H9 (cell line): ENCODE measurements at regions not wholly inside any gene's neighbourhood (a gene's known extent, or its start where the extent isn't known, plus 50 kb on each side); places are given as distances from the start of the nearest gene placed in this dataset.

ENCODE experiments used
- DNase-seq: peaks from one replicate; pipeline ENCODE4 v3.0.0-alpha.2; 2017
- H2AFZ ChIP-seq: one replicate; pipeline ENCODE4 v1.6.1; 2013; ENCODE audit warnings: mild to moderate bottlenecking, low read length, control low read depth, moderate library complexity
- H2AK5ac ChIP-seq: 2 replicates; pipeline ENCODE4 v1.6.1; 2013; ENCODE audit warnings: low read length, control low read depth, mixed read lengths; ENCODE audit not compliant: insufficient read length
- H2BK120ac ChIP-seq: one replicate; pipeline ENCODE4 v1.6.1; 2013; ENCODE audit warnings: low read depth, mild to moderate bottlenecking, low read length, control low read depth, inconsistent platforms; ENCODE audit not compliant: poor library complexity, severe bottlenecking
- H2BK12ac ChIP-seq: 2 replicates; pipeline ENCODE4 v1.6.1; 2013; ENCODE audit warnings: low read length, control low read depth, mixed read lengths, low read depth; ENCODE audit not compliant: insufficient read length
- H2BK15ac ChIP-seq: 2 replicates; pipeline ENCODE4 v1.6.1; 2013; ENCODE audit warnings: low read depth, low read length, control low read depth
- H2BK20ac ChIP-seq: one replicate; pipeline ENCODE4 v1.6.1; 2013; ENCODE audit warnings: low read depth, mild to moderate bottlenecking, low read length, control low read depth, inconsistent platforms; ENCODE audit not compliant: poor library complexity, severe bottlenecking
- H2BK5ac ChIP-seq: 2 replicates; pipeline ENCODE4 v1.6.1; 2013; ENCODE audit warnings: low read length, control low read depth, mixed read lengths; ENCODE audit not compliant: insufficient read length
- H3K14ac ChIP-seq: 2 replicates; pipeline ENCODE4 v1.6.1; 2013; ENCODE audit warnings: low read length, control low read depth; ENCODE audit not compliant: insufficient read depth
- H3K18ac ChIP-seq: 2 replicates; pipeline ENCODE4 v1.6.1; 2013; ENCODE audit warnings: low read depth, mild to moderate bottlenecking, mixed read lengths, low read length, control low read depth; ENCODE audit not compliant: insufficient read length
- H3K23ac ChIP-seq: 2 replicates; pipeline ENCODE4 v1.6.1; 2013; ENCODE audit warnings: low read length, control low read depth, mixed read lengths, low read depth; ENCODE audit not compliant: insufficient read length
- H3K23me2 ChIP-seq: 2 replicates; pipeline ENCODE4 v1.6.1; 2013; ENCODE audit warnings: low read depth, mild to moderate bottlenecking, mixed read lengths, low read length, control low read depth; ENCODE audit not compliant: insufficient read length, poor library complexity, severe bottlenecking
- H3K27ac ChIP-seq: 2 replicates; pipeline ENCODE4 v1.5.1; 2013; ENCODE audit warnings: low read length, control low read depth, mixed read lengths, low read depth; ENCODE audit not compliant: insufficient read length
- H3K27me3 ChIP-seq: 2 replicates; pipeline ENCODE4 v1.6.1; 2013; ENCODE audit warnings: low read length, control low read depth, inconsistent platforms; ENCODE audit not compliant: insufficient read depth
- H3K4ac ChIP-seq: 2 replicates; pipeline ENCODE4 v1.6.1; 2013; ENCODE audit warnings: low read depth, mild to moderate bottlenecking, control low read depth, inconsistent platforms, low read length, moderate library complexity
- H3K4me1 ChIP-seq: 2 replicates; pipeline ENCODE4 v1.6.1; 2013; ENCODE audit warnings: low read length, control low read depth, inconsistent platforms; ENCODE audit not compliant: insufficient read depth
- H3K4me2 ChIP-seq: 2 replicates; pipeline ENCODE4 v1.6.1; 2013; ENCODE audit warnings: low read length, control low read depth, mixed read lengths; ENCODE audit not compliant: insufficient read length, insufficient read depth
- H3K56ac ChIP-seq: 2 replicates; pipeline ENCODE4 v1.6.1; 2013; ENCODE audit warnings: low read depth, mild to moderate bottlenecking, mixed read lengths, low read length, control low read depth; ENCODE audit not compliant: insufficient read length
- H3K79me1 ChIP-seq: 2 replicates; pipeline ENCODE4 v1.6.1; 2013; ENCODE audit warnings: low read depth, mild to moderate bottlenecking, moderate library complexity, low read length, control low read depth, inconsistent platforms; ENCODE audit not compliant: insufficient read depth, poor library complexity, severe bottlenecking
- H3K79me2 ChIP-seq: 2 replicates; pipeline ENCODE4 v1.6.1; 2013; ENCODE audit warnings: low read length, control low read depth, inconsistent platforms; ENCODE audit not compliant: insufficient read depth
- H3K9ac ChIP-seq: 2 replicates; pipeline ENCODE4 v1.6.1; 2013; ENCODE audit warnings: low read length, control low read depth, mixed read lengths; ENCODE audit not compliant: insufficient read length; ENCODE audit errors: extremely low read depth
- H3K9me3 ChIP-seq: one replicate; pipeline ENCODE4 v1.6.1; 2013; ENCODE audit warnings: low read depth, low read length, inconsistent platforms; ENCODE audit not compliant: control insufficient read depth
- H3T11ph ChIP-seq: one replicate; pipeline ENCODE4 v1.6.1; 2013; ENCODE audit warnings: mild to moderate bottlenecking, low read length, control low read depth, inconsistent platforms
- H4K20me1 ChIP-seq: one replicate; pipeline ENCODE4 v1.6.1; 2013; ENCODE audit not compliant: control insufficient read depth, insufficient read length, insufficient read depth
- H4K5ac ChIP-seq: 2 replicates; pipeline ENCODE4 v1.6.1; 2013; ENCODE audit warnings: low read depth, mild to moderate bottlenecking, mixed read lengths, low read length, control low read depth; ENCODE audit not compliant: insufficient read length
- H4K8ac ChIP-seq: replicated peaks from 2 replicates; pipeline ENCODE4 v1.6.1; 2013; ENCODE audit warnings: low read length, control low read depth, mixed read lengths, low read depth; ENCODE audit not compliant: insufficient read length
- H4K91ac ChIP-seq: 2 replicates; pipeline ENCODE4 v1.6.1; 2013; ENCODE audit warnings: low read depth, mild to moderate bottlenecking, moderate library complexity, mixed read lengths, low read length, control low read depth; ENCODE audit not compliant: insufficient read length
- H3K27ac Mint-ChIP-seq, 3 experiments: 2 replicates in 2 of 3; 3 replicates in 1 of 3; pipeline ENCODE4 v1.8.0; 2020 to 2021; ENCODE audit warnings: mixed read lengths in 3 of 3, mild to moderate bottlenecking in 1 of 3, moderate library complexity in 1 of 3
- H3K27me3 Mint-ChIP-seq: 2 replicates; pipeline ENCODE4 v1.8.0; 2021; ENCODE audit warnings: low read depth, mild to moderate bottlenecking, moderate library complexity, mixed read lengths
- H3K36me3 Mint-ChIP-seq, 3 experiments: 2 replicates in 2 of 3; 3 replicates in 1 of 3; pipeline ENCODE4 v1.8.0; 2020 to 2021; ENCODE audit warnings: low read depth in 3 of 3, mixed read lengths in 3 of 3; ENCODE audit not compliant: insufficient read depth in 1 of 3
- H3K4me1 Mint-ChIP-seq, 2 experiments: 2 replicates each; pipeline ENCODE4 v1.8.0; 2020; ENCODE audit warnings: mixed read lengths in 2 of 2
- H3K4me3 Mint-ChIP-seq, 2 experiments: 2 replicates in 1 of 2; 3 replicates in 1 of 2; pipeline ENCODE4 v1.8.0; 2020 to 2021; ENCODE audit warnings: mild to moderate bottlenecking in 2 of 2, mixed read lengths in 2 of 2, moderate library complexity in 1 of 2
- H3K9me3 Mint-ChIP-seq, 2 experiments: 2 replicates in 1 of 2; 3 replicates in 1 of 2; pipeline ENCODE4 v1.8.0; 2020; ENCODE audit warnings: mild to moderate bottlenecking in 2 of 2, mixed read lengths in 2 of 2, moderate library complexity in 1 of 2
- WGBS: extraction: QIAGEN DNeasy Blood & Tissue Kit; methylation state at CpG from one replicate; pipeline ENCODE4 v1.1.7; 2013; ENCODE audit warnings: missing lambda C conversion rate, low lambda C conversion rate, mixed read lengths; ENCODE audit not compliant: insufficient read length; ENCODE audit errors: extremely low coverage; 5-methylcytosine and 5-hydroxymethylcytosine counted together
- TF ChIP-seq, protein P1 (sequence below): fragments of 200-600 bp; sonication (generic); conservative IDR thresholded peaks from 3 replicates; pipeline ENCODE4 v1.8.0; 2021; ENCODE audit warnings: antibody characterized with exemption, mild to moderate bottlenecking

- Mint-ChIP-seq H3K36me3 (no peaks in the 10 kb centered on the region), H3K27ac (no peak overlapping the region), H3K4me1 (peaks cover 8 to 11% of the 10 kb centered on the region in 2 experiments), H3K9me3 (no peaks in the 10 kb centered on the region), H3K4me3 (no peak overlapping the region), H3K27me3 (0 out of 2 replicates have a peak, but pooled peaks cover 4% of the 10 kb centered on the region)
- no CpG with 5 or more reads among the region's 1 CpG for WGBS
- Histone ChIP-seq H4K8ac (no peak overlapping the region), H3T11ph (no peak overlapping the region), H2BK120ac (no peak overlapping the region), H3K27me3 (no peaks in the 10 kb centered on the region), H2BK20ac (no peak overlapping the region), H3K23ac (no peak overlapping the region), H4K20me1 (no peaks in the 10 kb centered on the region), H3K27ac (no peak overlapping the region), H4K5ac (no peak overlapping the region), H3K18ac (no peak overlapping the region), H3K4ac (no peak overlapping the region), H3K79me2 (no peaks in the 10 kb centered on the region), H3K9me3 (no peaks in the 10 kb centered on the region), H2BK5ac (no peak overlapping the region), H2AK5ac (no peak overlapping the region), H3K4me2 (no peak overlapping the region), H3K9ac (no peak overlapping the region), H3K79me1 (no peaks in the 10 kb centered on the region), H3K4me1 (no peaks in the 10 kb centered on the region), H3K56ac (no peak overlapping the region), H3K14ac (no peak overlapping the region), H4K91ac (no peak overlapping the region), H3K23me2 (no peaks in the 10 kb centered on the region), H2AFZ (no peak overlapping the region), H2BK15ac (no peak overlapping the region), H2BK12ac (no peak overlapping the region)
- TF ChIP-seq, protein P1, sequence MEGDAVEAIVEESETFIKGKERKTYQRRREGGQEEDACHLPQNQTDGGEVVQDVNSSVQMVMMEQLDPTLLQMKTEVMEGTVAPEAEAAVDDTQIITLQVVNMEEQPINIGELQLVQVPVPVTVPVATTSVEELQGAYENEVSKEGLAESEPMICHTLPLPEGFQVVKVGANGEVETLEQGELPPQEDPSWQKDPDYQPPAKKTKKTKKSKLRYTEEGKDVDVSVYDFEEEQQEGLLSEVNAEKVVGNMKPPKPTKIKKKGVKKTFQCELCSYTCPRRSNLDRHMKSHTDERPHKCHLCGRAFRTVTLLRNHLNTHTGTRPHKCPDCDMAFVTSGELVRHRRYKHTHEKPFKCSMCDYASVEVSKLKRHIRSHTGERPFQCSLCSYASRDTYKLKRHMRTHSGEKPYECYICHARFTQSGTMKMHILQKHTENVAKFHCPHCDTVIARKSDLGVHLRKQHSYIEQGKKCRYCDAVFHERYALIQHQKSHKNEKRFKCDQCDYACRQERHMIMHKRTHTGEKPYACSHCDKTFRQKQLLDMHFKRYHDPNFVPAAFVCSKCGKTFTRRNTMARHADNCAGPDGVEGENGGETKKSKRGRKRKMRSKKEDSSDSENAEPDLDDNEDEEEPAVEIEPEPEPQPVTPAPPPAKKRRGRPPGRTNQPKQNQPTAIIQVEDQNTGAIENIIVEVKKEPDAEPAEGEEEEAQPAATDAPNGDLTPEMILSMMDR: no peak
- DNase-seq: no peak
Observed at GRCh38 chr2:65647249-65647842, 214.9 kb upstream of the SPRED2 start.
